Gastroesophageal sphincter (tissue), 3 donors: ENCODE measurements at regions not wholly inside any gene's neighbourhood (a gene's known extent, or its start where the extent isn't known, plus 50 kb on each side); places are given as distances from the start of the nearest gene placed in this dataset.

ENCODE experiments used
- EP300 ChIP-seq: sonication (generic); formaldehyde crosslinking; IDR thresholded peaks from one replicate; pipeline ENCODE4 v1.6.1; 2017; ENCODE audit warnings: antibody characterized with exemption, mild to moderate bottlenecking
- TF ChIP-seq, protein P1 (sequence below), 4 experiments: fragments of 200-600 bp in 2 of 4; fragments of 450-650 bp in 2 of 4; sonication (generic) in 1 of 4; IDR thresholded peaks; one replicate each; pipeline ENCODE4 v1.5.1; 2017 to 2019; ENCODE audit warnings: antibody characterized with exemption in 4 of 4, mild to moderate bottlenecking in 2 of 4, moderate library complexity in 2 of 4

DNA sequence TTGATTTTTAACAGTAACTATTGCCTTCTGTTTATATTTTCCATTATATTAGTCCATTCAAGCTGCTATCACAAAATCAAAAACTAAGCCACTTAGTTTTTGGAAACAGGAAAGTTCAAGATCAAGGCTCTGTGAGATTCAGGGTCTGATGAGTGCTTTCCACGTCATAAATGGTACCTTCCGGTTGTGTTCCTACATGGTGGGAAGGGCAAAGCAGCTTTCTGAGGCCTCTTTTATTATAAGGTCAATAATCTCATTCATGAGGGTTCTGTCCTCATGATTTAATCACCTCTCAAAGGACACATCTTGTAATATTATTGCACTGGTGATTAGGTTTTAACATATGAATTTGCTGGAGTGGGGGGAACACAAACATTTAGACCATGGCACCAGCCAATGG lies 152.0 kb downstream of the VGLL3 start:
- TF ChIP-seq, protein P1, sequence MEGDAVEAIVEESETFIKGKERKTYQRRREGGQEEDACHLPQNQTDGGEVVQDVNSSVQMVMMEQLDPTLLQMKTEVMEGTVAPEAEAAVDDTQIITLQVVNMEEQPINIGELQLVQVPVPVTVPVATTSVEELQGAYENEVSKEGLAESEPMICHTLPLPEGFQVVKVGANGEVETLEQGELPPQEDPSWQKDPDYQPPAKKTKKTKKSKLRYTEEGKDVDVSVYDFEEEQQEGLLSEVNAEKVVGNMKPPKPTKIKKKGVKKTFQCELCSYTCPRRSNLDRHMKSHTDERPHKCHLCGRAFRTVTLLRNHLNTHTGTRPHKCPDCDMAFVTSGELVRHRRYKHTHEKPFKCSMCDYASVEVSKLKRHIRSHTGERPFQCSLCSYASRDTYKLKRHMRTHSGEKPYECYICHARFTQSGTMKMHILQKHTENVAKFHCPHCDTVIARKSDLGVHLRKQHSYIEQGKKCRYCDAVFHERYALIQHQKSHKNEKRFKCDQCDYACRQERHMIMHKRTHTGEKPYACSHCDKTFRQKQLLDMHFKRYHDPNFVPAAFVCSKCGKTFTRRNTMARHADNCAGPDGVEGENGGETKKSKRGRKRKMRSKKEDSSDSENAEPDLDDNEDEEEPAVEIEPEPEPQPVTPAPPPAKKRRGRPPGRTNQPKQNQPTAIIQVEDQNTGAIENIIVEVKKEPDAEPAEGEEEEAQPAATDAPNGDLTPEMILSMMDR (IDR thresholded peaks at IDR 0.05), result no peak
- TF ChIP-seq EP300, result no peak
